GM23338 (cell line): ENCODE measurements at regions not wholly inside any gene's neighbourhood (a gene's known extent, or its start where the extent isn't known, plus 50 kb on each side); places are given as distances from the start of the nearest gene placed in this dataset.

Experiments used
- ATAC-seq: fragments of 200-7000 bp; cut with Tn5 transposase; 3 replicates; pipeline ENCODE4 v1.9.1; 2020
- DNase-seq: peaks from one replicate; pipeline ENCODE4 v3.0.0-alpha.2; 2015; ENCODE audit warnings: low spot score
- H2AFZ ChIP-seq: fragments of 200-600 bp; sonication (generic); 2 replicates; pipeline ENCODE4 v1.8.0; 2016; ENCODE audit warnings: antibody characterized with exemption, mild to moderate bottlenecking, moderate library complexity
- H3F3A ChIP-seq: fragments of 200-600 bp; sonication (generic); replicated peaks from 2 replicates; pipeline ENCODE4 v1.8.0; 2017; ENCODE audit warnings: antibody characterized with exemption, mixed run types, low read depth
- H3K27ac ChIP-seq: fragments of 200-600 bp; sonication (generic); 2 replicates; pipeline ENCODE4 v1.6.1; 2016; ENCODE audit warnings: low read depth
- H3K27me3 ChIP-seq: fragments of 200-600 bp; sonication (generic); 2 replicates; pipeline ENCODE4 v1.8.0; 2016; ENCODE audit warnings: mild to moderate bottlenecking, mixed run types, moderate library complexity; ENCODE audit not compliant: insufficient read depth
- H3K36me3 ChIP-seq: fragments of 200-600 bp; sonication (generic); 2 replicates; pipeline ENCODE4 v1.8.0; 2016; ENCODE audit warnings: mild to moderate bottlenecking; ENCODE audit not compliant: insufficient read depth
- H3K4me1 ChIP-seq: fragments of 200-600 bp; sonication (generic); 2 replicates; pipeline ENCODE4 v1.8.0; 2016; ENCODE audit warnings: mild to moderate bottlenecking, moderate library complexity; ENCODE audit not compliant: insufficient read depth
- H3K4me2 ChIP-seq: fragments of 200-600 bp; sonication (generic); 2 replicates; pipeline ENCODE4 v1.7.1; 2017; ENCODE audit warnings: mixed run types
- H3K4me3 ChIP-seq: fragments of 200-600 bp; sonication (generic); 2 replicates; pipeline ENCODE4 v1.6.1; 2016; ENCODE audit warnings: mixed run types
- H3K79me2 ChIP-seq: fragments of 200-600 bp; sonication (generic); replicated peaks from 2 replicates; pipeline ENCODE4 v1.8.0; 2017; ENCODE audit warnings: mild to moderate bottlenecking; ENCODE audit not compliant: insufficient read depth
- H3K9me2 ChIP-seq: fragments of 200-600 bp; sonication (generic); 2 replicates; pipeline ENCODE4 v1.8.0; 2017; ENCODE audit not compliant: insufficient read depth
- H4K20me1 ChIP-seq: fragments of 200-600 bp; sonication (generic); replicated peaks from 2 replicates; pipeline ENCODE4 v1.8.0; 2017; ENCODE audit warnings: mild to moderate bottlenecking; ENCODE audit not compliant: insufficient read depth
- H3K27ac Mint-ChIP-seq: 2 replicates; pipeline ENCODE4 v1.8.0; 2020; ENCODE audit warnings: inconsistent platforms, mild to moderate bottlenecking, moderate library complexity, mixed read lengths
- H3K27me3 Mint-ChIP-seq: 3 replicates; pipeline ENCODE4 v1.8.0; 2022; ENCODE audit warnings: low read depth, mild to moderate bottlenecking, moderate library complexity, mixed read lengths, inconsistent platforms; ENCODE audit not compliant: insufficient read depth, poor library complexity
- H3K36me3 Mint-ChIP-seq: 3 replicates; pipeline ENCODE4 v1.8.0; 2021; ENCODE audit warnings: low read depth, mild to moderate bottlenecking, inconsistent platforms, moderate library complexity, mixed read lengths
- H3K4me1 Mint-ChIP-seq: 3 replicates; pipeline ENCODE4 v1.8.0; 2020; ENCODE audit warnings: mild to moderate bottlenecking, inconsistent platforms, mixed read lengths
- H3K4me3 Mint-ChIP-seq: 3 replicates; pipeline ENCODE4 v1.8.0; 2021; ENCODE audit warnings: moderate library complexity, mild to moderate bottlenecking, inconsistent platforms, mixed read lengths
- H3K9me3 Mint-ChIP-seq: 3 replicates; pipeline ENCODE4 v1.8.0; 2020; ENCODE audit warnings: moderate library complexity, mild to moderate bottlenecking, inconsistent platforms, mixed read lengths
- CREB1 ChIP-seq: fragments of 250-450 bp; sonication (Bioruptor Pico); IDR thresholded peaks from 2 replicates; pipeline ENCODE4 v1.5.0; 2020; ENCODE audit warnings: low read depth, mild to moderate bottlenecking, moderate library complexity
- EZH2 ChIP-seq: fragments of 200-600 bp; sonication (generic); IDR thresholded peaks from one replicate; pipeline ENCODE4 v1.8.0; 2017; ENCODE audit warnings: antibody characterized with exemption, mild to moderate bottlenecking, low read depth; ENCODE audit not compliant: unreplicated experiment
- EZH2phosphoT487 ChIP-seq: fragments of 200-600 bp; sonication (generic); IDR thresholded peaks from one replicate; pipeline ENCODE4 v1.8.1; 2018; ENCODE audit warnings: antibody characterized with exemption; ENCODE audit not compliant: unreplicated experiment
- JUNB ChIP-seq: IDR thresholded peaks from one replicate; pipeline ENCODE4 v1.6.1; 2016; ENCODE audit warnings: antibody characterized with exemption; ENCODE audit not compliant: unreplicated experiment
- NANOG ChIP-seq: IDR thresholded peaks from 2 replicates; pipeline ENCODE4 v1.6.1; 2016; ENCODE audit warnings: antibody characterized with exemption, borderline replicate concordance
- POLR2AphosphoS5 ChIP-seq: IDR thresholded peaks from 2 replicates; pipeline ENCODE4 v1.6.1; 2016; ENCODE audit warnings: antibody characterized with exemption, low read depth
- STAT1 ChIP-seq: IDR thresholded peaks from one replicate; pipeline ENCODE4 v1.6.1; 2016; ENCODE audit warnings: antibody characterized with exemption; ENCODE audit not compliant: unreplicated experiment
- ZNF114 ChIP-seq: fragments of 250-450 bp; sonication (Bioruptor Pico); IDR thresholded peaks from 2 replicates; pipeline ENCODE4 v1.5.0; 2020; ENCODE audit warnings: mild to moderate bottlenecking, moderate library complexity
- ZNF331 ChIP-seq: fragments of 250-450 bp; sonication (Bioruptor Pico); IDR thresholded peaks from 2 replicates; pipeline ENCODE4 v1.5.0; 2020; ENCODE audit warnings: low read depth, mild to moderate bottlenecking, moderate library complexity
- TF ChIP-seq, protein P1 (sequence below): IDR thresholded peaks from 2 replicates; pipeline ENCODE4 v1.6.1; 2016; ENCODE audit warnings: antibody characterized with exemption
- TF ChIP-seq, protein P2 (sequence below): IDR thresholded peaks from one replicate; pipeline ENCODE4 v1.6.1; 2018; ENCODE audit warnings: antibody characterized with exemption; ENCODE audit not compliant: unreplicated experiment
- TF ChIP-seq, protein P3 (sequence below): fragments of 250-450 bp; sonication (Bioruptor Pico); IDR thresholded peaks from 2 replicates; pipeline ENCODE4 v1.5.0; 2020; ENCODE audit warnings: mild to moderate bottlenecking, moderate library complexity

GRCh38 chr2:192983173-192983572 lies 788.4 kb upstream of the TMEFF2 start (continued):
- TF ChIP-seq, protein P1, sequence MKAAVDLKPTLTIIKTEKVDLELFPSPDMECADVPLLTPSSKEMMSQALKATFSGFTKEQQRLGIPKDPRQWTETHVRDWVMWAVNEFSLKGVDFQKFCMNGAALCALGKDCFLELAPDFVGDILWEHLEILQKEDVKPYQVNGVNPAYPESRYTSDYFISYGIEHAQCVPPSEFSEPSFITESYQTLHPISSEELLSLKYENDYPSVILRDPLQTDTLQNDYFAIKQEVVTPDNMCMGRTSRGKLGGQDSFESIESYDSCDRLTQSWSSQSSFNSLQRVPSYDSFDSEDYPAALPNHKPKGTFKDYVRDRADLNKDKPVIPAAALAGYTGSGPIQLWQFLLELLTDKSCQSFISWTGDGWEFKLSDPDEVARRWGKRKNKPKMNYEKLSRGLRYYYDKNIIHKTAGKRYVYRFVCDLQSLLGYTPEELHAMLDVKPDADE = no peak

DNA sequence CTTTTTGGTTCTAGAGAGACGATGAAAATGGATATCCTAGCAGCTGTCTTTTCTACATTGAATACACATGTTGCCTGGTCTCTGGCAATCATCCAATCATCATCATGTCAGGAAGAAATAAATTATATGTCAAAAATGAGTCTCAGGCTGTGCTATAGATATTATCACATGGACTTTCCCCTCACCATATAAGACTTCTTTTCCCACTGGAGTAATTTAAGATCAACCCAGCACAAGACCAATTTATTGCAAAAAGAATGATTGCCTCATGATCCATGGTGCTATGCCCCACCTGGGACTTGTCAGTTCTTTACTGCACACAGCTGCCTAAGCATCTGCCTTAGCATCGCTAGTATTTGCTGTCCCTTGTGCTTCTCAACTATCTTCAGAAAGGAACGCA lies 783.7 kb upstream of the TMEFF2 start:
- H3K27ac Mint-ChIP-seq = no peak overlapping the region
- no peak overlapping the region for H3K4me2 ChIP-seq
- TF ChIP-seq NANOG (no peak), POLR2AphosphoS5 (no peak), EZH2phosphoT487 (no peak), ZNF114 (CRISPR knock-in tag) (no peak), CREB1 (CRISPR knock-in tag) (no peak), STAT1 (no peak), EZH2 (no peak), JUNB (no peak), ZNF331 (CRISPR knock-in tag) (no peak)
- TF ChIP-seq, protein P1 = no peak
- TF ChIP-seq, protein P2, sequence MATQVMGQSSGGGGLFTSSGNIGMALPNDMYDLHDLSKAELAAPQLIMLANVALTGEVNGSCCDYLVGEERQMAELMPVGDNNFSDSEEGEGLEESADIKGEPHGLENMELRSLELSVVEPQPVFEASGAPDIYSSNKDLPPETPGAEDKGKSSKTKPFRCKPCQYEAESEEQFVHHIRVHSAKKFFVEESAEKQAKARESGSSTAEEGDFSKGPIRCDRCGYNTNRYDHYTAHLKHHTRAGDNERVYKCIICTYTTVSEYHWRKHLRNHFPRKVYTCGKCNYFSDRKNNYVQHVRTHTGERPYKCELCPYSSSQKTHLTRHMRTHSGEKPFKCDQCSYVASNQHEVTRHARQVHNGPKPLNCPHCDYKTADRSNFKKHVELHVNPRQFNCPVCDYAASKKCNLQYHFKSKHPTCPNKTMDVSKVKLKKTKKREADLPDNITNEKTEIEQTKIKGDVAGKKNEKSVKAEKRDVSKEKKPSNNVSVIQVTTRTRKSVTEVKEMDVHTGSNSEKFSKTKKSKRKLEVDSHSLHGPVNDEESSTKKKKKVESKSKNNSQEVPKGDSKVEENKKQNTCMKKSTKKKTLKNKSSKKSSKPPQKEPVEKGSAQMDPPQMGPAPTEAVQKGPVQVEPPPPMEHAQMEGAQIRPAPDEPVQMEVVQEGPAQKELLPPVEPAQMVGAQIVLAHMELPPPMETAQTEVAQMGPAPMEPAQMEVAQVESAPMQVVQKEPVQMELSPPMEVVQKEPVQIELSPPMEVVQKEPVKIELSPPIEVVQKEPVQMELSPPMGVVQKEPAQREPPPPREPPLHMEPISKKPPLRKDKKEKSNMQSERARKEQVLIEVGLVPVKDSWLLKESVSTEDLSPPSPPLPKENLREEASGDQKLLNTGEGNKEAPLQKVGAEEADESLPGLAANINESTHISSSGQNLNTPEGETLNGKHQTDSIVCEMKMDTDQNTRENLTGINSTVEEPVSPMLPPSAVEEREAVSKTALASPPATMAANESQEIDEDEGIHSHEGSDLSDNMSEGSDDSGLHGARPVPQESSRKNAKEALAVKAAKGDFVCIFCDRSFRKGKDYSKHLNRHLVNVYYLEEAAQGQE = no peak
- TF ChIP-seq, protein P3, sequence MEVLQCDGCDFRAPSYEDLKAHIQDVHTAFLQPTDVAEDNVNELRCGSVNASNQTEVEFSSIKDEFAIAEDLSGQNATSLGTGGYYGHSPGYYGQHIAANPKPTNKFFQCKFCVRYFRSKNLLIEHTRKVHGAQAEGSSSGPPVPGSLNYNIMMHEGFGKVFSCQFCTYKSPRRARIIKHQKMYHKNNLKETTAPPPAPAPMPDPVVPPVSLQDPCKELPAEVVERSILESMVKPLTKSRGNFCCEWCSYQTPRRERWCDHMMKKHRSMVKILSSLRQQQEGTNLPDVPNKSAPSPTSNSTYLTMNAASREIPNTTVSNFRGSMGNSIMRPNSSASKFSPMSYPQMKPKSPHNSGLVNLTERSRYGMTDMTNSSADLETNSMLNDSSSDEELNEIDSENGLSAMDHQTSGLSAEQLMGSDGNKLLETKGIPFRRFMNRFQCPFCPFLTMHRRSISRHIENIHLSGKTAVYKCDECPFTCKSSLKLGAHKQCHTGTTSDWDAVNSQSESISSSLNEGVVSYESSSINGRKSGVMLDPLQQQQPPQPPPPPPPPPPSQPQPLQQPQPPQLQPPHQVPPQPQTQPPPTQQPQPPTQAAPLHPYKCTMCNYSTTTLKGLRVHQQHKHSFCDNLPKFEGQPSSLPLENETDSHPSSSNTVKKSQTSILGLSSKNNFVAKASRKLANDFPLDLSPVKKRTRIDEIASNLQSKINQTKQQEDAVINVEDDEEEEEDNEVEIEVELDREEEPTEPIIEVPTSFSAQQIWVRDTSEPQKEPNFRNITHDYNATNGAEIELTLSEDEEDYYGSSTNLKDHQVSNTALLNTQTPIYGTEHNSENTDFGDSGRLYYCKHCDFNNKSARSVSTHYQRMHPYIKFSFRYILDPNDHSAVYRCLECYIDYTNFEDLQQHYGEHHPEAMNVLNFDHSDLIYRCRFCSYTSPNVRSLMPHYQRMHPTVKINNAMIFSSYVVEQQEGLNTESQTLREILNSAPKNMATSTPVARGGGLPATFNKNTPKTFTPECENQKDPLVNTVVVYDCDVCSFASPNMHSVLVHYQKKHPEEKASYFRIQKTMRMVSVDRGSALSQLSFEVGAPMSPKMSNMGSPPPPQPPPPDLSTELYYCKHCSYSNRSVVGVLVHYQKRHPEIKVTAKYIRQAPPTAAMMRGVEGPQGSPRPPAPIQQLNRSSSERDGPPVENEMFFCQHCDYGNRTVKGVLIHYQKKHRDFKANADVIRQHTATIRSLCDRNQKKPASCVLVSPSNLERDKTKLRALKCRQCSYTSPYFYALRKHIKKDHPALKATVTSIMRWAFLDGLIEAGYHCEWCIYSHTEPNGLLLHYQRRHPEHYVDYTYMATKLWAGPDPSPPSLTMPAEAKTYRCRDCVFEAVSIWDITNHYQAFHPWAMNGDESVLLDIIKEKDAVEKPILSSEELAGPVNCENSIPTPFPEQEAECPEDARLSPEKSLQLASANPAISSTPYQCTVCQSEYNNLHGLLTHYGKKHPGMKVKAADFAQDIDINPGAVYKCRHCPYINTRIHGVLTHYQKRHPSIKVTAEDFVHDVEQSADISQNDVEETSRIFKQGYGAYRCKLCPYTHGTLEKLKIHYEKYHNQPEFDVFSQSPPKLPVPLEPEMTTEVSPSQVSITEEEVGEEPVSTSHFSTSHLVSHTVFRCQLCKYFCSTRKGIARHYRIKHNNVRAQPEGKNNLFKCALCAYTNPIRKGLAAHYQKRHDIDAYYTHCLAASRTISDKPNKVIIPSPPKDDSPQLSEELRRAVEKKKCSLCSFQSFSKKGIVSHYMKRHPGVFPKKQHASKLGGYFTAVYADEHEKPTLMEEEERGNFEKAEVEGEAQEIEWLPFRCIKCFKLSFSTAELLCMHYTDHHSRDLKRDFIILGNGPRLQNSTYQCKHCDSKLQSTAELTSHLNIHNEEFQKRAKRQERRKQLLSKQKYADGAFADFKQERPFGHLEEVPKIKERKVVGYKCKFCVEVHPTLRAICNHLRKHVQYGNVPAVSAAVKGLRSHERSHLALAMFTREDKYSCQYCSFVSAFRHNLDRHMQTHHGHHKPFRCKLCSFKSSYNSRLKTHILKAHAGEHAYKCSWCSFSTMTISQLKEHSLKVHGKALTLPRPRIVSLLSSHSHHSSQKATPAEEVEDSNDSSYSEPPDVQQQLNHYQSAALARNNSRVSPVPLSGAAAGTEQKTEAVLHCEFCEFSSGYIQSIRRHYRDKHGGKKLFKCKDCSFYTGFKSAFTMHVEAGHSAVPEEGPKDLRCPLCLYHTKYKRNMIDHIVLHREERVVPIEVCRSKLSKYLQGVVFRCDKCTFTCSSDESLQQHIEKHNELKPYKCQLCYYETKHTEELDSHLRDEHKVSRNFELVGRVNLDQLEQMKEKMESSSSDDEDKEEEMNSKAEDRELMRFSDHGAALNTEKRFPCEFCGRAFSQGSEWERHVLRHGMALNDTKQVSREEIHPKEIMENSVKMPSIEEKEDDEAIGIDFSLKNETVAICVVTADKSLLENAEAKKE = no peak

More for the DNA sequence above, 783.7 kb upstream of the TMEFF2 start:
- no peaks in the 10 kb centered on the region for H4K20me1 ChIP-seq
- Mint-ChIP-seq H3K36me3 (no peaks in the 10 kb centered on the region), H3K4me1 (peaks cover 4% of the 10 kb centered on the region; the same call in 2 of the 3 replicates), H3K9me3 (no peaks in the 10 kb centered on the region), H3K4me3 (no peak overlapping the region), H3K27me3 (no peaks in the 10 kb centered on the region)
- no peaks in the 10 kb centered on the region for H3K79me2 ChIP-seq
- no peak for ATAC-seq
- no peak overlapping the region for H3K4me3 ChIP-seq
- H3F3A ChIP-seq = no peaks in the 10 kb centered on the region
- DNase-seq = no peak
- no peaks in the 10 kb centered on the region for H3K9me2 ChIP-seq
- no peaks in the 10 kb centered on the region for H3K36me3 ChIP-seq
- H3K4me1 ChIP-seq = no peaks in the 10 kb centered on the region; the same call in 1 of the 2 replicates
- no peaks in the 10 kb centered on the region for H3K27me3 ChIP-seq
- H3K27ac ChIP-seq = no peak overlapping the region
- H2AFZ ChIP-seq = no peak overlapping the region
